ENCODE measurements at regions not wholly inside any gene's neighbourhood (a gene's known extent, or its start where the extent isn't known, plus 50 kb on each side); places are given as distances from the start of the nearest gene placed in this dataset.

DNA sequence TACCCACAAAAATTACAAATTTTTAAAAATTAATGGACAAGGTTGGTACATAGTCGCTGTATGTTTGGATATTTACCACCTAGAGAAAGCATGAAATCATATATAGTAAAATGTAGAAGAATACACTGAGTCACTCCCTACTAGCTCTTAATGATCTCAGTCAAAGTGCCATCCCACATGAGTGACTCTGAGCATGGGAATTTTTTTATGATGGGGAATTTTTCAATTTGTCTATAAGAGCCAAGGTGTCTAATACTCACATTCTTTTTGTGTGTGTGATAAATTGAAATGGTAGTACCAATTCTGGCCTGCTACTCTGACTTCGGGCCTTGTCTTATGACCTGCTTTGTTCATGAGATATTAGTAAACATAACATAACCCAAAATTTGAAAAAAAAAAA, 483.2 kb downstream of the CDH10 start:
- no peak for TF ChIP-seq ZNF234 (CRISPR knock-in tag; conservative IDR thresholded peaks at IDR 0.05)
- TF ChIP-seq, protein P1, sequence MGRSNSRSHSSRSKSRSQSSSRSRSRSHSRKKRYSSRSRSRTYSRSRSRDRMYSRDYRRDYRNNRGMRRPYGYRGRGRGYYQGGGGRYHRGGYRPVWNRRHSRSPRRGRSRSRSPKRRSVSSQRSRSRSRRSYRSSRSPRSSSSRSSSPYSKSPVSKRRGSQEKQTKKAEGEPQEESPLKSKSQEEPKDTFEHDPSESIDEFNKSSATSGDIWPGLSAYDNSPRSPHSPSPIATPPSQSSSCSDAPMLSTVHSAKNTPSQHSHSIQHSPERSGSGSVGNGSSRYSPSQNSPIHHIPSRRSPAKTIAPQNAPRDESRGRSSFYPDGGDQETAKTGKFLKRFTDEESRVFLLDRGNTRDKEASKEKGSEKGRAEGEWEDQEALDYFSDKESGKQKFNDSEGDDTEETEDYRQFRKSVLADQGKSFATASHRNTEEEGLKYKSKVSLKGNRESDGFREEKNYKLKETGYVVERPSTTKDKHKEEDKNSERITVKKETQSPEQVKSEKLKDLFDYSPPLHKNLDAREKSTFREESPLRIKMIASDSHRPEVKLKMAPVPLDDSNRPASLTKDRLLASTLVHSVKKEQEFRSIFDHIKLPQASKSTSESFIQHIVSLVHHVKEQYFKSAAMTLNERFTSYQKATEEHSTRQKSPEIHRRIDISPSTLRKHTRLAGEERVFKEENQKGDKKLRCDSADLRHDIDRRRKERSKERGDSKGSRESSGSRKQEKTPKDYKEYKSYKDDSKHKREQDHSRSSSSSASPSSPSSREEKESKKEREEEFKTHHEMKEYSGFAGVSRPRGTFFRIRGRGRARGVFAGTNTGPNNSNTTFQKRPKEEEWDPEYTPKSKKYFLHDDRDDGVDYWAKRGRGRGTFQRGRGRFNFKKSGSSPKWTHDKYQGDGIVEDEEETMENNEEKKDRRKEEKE (IDR thresholded peaks at IDR 0.05), result no peak
- TF ChIP-seq NFYB (CRISPR knock-in tag; IDR thresholded peaks at IDR 0.05), result no peak
- no peak for TF ChIP-seq NR2C2 (CRISPR knock-in tag; IDR thresholded peaks at IDR 0.05; ENCODE audit: borderline replicate concordance)
- TF ChIP-seq, protein P2, sequence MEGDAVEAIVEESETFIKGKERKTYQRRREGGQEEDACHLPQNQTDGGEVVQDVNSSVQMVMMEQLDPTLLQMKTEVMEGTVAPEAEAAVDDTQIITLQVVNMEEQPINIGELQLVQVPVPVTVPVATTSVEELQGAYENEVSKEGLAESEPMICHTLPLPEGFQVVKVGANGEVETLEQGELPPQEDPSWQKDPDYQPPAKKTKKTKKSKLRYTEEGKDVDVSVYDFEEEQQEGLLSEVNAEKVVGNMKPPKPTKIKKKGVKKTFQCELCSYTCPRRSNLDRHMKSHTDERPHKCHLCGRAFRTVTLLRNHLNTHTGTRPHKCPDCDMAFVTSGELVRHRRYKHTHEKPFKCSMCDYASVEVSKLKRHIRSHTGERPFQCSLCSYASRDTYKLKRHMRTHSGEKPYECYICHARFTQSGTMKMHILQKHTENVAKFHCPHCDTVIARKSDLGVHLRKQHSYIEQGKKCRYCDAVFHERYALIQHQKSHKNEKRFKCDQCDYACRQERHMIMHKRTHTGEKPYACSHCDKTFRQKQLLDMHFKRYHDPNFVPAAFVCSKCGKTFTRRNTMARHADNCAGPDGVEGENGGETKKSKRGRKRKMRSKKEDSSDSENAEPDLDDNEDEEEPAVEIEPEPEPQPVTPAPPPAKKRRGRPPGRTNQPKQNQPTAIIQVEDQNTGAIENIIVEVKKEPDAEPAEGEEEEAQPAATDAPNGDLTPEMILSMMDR (CRISPR knock-in tag; IDR thresholded peaks at IDR 0.05), result no peak
- no peak for TF ChIP-seq GABPA (IDR thresholded peaks at IDR 0.05; ENCODE audit: low read depth, low read length)
- TF ChIP-seq GABPA (CRISPR knock-in tag; IDR thresholded peaks at IDR 0.05; ENCODE audit: low read depth), result no peak
- TF ChIP-seq ZMYM2 (CRISPR knock-in tag; IDR thresholded peaks at IDR 0.05), result no peak
- no peak for TF ChIP-seq ZNF879 (CRISPR knock-in tag; IDR thresholded peaks at IDR 0.05)
- no peak for TF ChIP-seq JUND (CRISPR knock-in tag; IDR thresholded peaks at IDR 0.05)
- TF ChIP-seq MAZ (IDR thresholded peaks at IDR 0.05; ENCODE audit: borderline replicate concordance, low read depth, low read length), result no peak
- no peak for TF ChIP-seq MAZ (CRISPR knock-in tag; IDR thresholded peaks at IDR 0.05; ENCODE audit: low read depth)
- no peak for TF ChIP-seq MXI1 (IDR thresholded peaks at IDR 0.05; ENCODE audit: borderline replicate concordance, low read depth, low read length)
- TF ChIP-seq, protein P3, sequence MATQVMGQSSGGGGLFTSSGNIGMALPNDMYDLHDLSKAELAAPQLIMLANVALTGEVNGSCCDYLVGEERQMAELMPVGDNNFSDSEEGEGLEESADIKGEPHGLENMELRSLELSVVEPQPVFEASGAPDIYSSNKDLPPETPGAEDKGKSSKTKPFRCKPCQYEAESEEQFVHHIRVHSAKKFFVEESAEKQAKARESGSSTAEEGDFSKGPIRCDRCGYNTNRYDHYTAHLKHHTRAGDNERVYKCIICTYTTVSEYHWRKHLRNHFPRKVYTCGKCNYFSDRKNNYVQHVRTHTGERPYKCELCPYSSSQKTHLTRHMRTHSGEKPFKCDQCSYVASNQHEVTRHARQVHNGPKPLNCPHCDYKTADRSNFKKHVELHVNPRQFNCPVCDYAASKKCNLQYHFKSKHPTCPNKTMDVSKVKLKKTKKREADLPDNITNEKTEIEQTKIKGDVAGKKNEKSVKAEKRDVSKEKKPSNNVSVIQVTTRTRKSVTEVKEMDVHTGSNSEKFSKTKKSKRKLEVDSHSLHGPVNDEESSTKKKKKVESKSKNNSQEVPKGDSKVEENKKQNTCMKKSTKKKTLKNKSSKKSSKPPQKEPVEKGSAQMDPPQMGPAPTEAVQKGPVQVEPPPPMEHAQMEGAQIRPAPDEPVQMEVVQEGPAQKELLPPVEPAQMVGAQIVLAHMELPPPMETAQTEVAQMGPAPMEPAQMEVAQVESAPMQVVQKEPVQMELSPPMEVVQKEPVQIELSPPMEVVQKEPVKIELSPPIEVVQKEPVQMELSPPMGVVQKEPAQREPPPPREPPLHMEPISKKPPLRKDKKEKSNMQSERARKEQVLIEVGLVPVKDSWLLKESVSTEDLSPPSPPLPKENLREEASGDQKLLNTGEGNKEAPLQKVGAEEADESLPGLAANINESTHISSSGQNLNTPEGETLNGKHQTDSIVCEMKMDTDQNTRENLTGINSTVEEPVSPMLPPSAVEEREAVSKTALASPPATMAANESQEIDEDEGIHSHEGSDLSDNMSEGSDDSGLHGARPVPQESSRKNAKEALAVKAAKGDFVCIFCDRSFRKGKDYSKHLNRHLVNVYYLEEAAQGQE (IDR thresholded peaks at IDR 0.05; ENCODE audit: borderline replicate concordance in 1 of 2, low read depth in 1 of 2, low read length in 2 of 2), result no peak
- no peak for TF ChIP-seq ZNF660 (CRISPR knock-in tag; IDR thresholded peaks at IDR 0.05; ENCODE audit: borderline replicate concordance, low read depth)
- no peak for TF ChIP-seq ATF7-NPFF (CRISPR knock-in tag; IDR thresholded peaks at IDR 0.05; ENCODE audit: low read depth)

Measured in HepG2 (cell line).